ENCODE measurements at regions not wholly inside any gene's neighbourhood (a gene's known extent, or its start where the extent isn't known, plus 50 kb on each side); places are given as distances from the start of the nearest gene placed in this dataset.
"Not testable (repeated sequence)": the region's sequence is repeated elsewhere in the genome, so short reads cannot be mapped to it uniquely, and the experiment has no call there.

DNA sequence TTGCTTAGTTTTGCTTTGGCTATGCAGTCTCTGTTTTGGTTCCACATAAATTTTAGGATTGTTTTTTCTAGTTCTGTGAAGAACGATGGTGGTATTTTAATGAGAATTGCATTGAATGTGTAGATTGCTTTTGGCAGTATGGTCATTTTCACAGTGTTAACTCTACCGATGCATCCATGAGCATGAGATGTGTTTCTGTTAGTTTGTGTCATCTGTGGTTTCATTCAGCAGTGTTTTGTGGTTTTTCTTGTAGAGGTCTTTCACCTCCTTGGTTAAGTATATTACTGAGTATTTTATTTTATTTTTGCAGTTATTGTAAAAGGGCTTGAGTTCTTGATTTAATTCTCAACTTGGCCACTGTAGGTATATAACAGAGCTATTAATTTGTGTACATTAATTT is 78.2 kb upstream of the ZNF92 start:
- no peak overlapping the region for H3K4me3 ChIP-seq (replicated peaks; ENCODE audit: low read depth, low read length)
- DNase-seq (ENCODE audit: low read depth) = no peak
- TF ChIP-seq, protein P1, sequence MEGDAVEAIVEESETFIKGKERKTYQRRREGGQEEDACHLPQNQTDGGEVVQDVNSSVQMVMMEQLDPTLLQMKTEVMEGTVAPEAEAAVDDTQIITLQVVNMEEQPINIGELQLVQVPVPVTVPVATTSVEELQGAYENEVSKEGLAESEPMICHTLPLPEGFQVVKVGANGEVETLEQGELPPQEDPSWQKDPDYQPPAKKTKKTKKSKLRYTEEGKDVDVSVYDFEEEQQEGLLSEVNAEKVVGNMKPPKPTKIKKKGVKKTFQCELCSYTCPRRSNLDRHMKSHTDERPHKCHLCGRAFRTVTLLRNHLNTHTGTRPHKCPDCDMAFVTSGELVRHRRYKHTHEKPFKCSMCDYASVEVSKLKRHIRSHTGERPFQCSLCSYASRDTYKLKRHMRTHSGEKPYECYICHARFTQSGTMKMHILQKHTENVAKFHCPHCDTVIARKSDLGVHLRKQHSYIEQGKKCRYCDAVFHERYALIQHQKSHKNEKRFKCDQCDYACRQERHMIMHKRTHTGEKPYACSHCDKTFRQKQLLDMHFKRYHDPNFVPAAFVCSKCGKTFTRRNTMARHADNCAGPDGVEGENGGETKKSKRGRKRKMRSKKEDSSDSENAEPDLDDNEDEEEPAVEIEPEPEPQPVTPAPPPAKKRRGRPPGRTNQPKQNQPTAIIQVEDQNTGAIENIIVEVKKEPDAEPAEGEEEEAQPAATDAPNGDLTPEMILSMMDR (IDR thresholded peaks at IDR 0.05; ENCODE audit: low read length, missing control alignments) = no peak

GRCh38 chr7:65290340-65290739 is 83.3 kb upstream of the ZNF92 start:
- not testable (repeated sequence) for DNase-seq (ENCODE audit: low read depth); H3K4me3 ChIP-seq (replicated peaks; ENCODE audit: low read depth, low read length)

DNA sequence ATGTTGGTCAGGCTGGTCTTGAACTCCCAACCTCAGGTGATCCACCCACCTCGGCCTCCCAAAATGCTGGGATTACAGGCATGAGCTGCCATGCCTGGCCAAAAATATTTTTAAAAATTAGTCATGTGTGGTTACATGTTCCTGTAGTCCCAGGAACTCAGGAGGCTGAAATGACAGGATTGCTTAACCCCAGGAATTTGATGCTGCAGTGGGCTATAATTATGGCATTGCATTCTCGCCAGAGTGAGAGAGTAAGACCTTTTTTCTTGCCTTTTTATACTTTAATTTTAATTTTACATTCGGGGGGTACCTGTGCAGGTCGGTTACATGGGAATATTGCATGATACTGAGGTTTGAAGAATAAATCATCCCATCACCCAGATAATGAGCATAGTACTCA is 86.6 kb upstream of the ZNF92 start:
- H3K4me3 ChIP-seq (replicated peaks; ENCODE audit: low read depth, low read length) = no peak overlapping the region
- no peak for DNase-seq (ENCODE audit: low read depth)
- TF ChIP-seq, protein P1 (IDR thresholded peaks at IDR 0.05; ENCODE audit: low read length, missing control alignments) = no peak

- no peak for DNase-seq (ENCODE audit: low read depth)
- TF ChIP-seq, protein P1 (IDR thresholded peaks at IDR 0.05; ENCODE audit: low read length, missing control alignments) = no peak
Measured at GRCh38 chr7:65285906-65286864, 87.5 kb upstream of the ZNF92 start.

GRCh38 chr7:65285241-65285640 is 88.4 kb upstream of the ZNF92 start:
- not testable (repeated sequence) for DNase-seq (ENCODE audit: low read depth)

More at GRCh38 chr7:65285906-65286864, 87.5 kb upstream of the ZNF92 start:
- no peak overlapping the region for H3K4me3 ChIP-seq (replicated peaks; ENCODE audit: low read depth, low read length)

GRCh38 chr7:65279795-65280194 is 93.9 kb upstream of the ZNF92 start:
- DNase-seq (ENCODE audit: low read depth) = no peak
- no peak overlapping the region for H3K4me3 ChIP-seq (replicated peaks; ENCODE audit: low read depth, low read length)
- TF ChIP-seq, protein P1 (IDR thresholded peaks at IDR 0.05; ENCODE audit: low read length, missing control alignments) = no peak

More at GRCh38 chr7:65285241-65285640, 88.4 kb upstream of the ZNF92 start:
- H3K4me3 ChIP-seq (replicated peaks; ENCODE audit: low read depth, low read length) = not testable (repeated sequence)

DNA sequence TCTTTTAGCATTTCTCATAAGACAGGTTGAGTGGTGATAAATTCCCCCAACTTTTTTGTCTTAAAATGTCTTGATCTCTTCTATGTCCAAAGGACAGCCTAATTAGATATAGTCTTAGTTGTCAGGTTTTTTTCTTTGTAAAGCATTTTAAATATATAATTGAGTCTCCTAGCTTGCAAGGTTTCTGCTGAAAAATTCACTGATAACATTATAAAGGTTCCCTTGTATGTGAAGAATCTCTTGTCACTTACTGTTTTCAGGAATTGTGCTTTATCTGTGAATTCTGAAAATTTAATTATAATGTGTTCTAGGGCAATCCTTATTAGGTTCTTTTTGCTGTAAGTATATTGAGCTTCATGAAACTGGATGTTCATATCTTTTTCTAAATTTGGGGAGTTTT is 96.8 kb upstream of the ZNF92 start:
- TF ChIP-seq, protein P1 (IDR thresholded peaks at IDR 0.05; ENCODE audit: low read length, missing control alignments) = no peak
- no peak overlapping the region for H3K4me3 ChIP-seq (replicated peaks; ENCODE audit: low read depth, low read length)
- no peak for DNase-seq (ENCODE audit: low read depth)

DNA sequence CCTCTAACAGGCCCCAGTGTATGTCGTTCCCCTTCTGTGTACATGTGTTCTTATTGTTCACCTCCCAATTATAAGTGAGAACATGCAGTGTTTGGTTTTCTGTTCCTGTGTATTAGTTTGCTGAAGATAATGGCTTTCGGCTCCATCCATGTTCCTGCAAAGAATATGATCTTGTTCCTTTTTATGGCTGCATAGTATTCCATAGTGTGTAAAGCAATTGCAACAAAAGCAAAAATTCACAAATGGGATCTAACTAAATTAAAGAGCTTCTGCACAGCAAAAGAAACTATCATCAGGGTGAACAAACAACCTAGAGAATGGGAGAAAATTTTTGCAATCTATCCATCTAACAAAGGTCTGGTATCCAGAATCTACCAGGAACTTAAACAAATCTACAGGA is 102.2 kb upstream of the ZNF92 start:
- H3K4me3 ChIP-seq (replicated peaks; ENCODE audit: low read depth, low read length); DNase-seq (ENCODE audit: low read depth): not testable (repeated sequence)
